GM21360 (cell line): ENCODE measurements at regions not wholly inside any gene's neighbourhood (a gene's known extent, or its start where the extent isn't known, plus 50 kb on each side); places are given as distances from the start of the nearest gene placed in this dataset.

ENCODE experiments used
- ATAC-seq: cut with Tn5 transposase; IDR thresholded peaks from one replicate; pipeline ENCODE4 v1.9.1; 2021; ENCODE audit warnings: mild to moderate bottlenecking, moderate library complexity; ENCODE audit not compliant: unreplicated experiment

DNA sequence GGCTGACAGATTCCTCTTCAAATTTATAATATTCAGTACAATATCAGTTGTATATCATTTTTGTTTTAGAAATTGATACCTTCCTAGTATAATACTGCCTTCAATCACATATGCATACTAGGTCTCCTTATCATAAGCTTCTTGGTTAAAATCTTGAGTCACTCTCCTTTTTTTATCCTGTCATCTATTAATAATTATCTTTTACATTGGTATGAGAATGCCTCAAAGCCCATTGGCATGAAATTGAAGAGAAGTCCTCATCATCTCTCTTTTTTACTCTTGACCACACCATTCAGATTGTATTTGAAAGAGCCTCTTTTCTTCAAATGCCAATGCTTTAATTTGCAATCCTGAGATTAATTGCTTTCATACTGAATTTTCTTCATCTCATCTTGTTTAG, 810.3 kb downstream of the BRINP1 start:
- no peak for ATAC-seq

DNA sequence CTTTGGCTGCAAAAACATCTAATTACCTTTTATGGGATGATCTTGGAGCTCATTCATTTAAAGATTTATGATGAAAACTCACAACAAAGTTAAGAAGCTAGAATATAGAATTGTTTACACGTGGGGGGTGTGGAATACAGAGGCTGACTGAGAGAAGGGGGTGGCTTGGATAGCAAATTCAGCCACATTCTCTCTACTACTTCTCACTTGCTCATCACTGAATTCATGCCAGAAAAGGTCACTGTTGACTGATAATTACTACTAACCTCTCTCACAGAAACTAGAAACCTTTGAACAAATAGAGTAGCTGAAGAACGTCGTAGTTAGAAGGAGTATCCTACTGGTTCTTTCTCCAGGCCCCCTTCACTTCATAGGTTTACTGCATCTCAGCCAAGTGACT, 808.2 kb downstream of the BRINP1 start:
- no peak for ATAC-seq

DNA sequence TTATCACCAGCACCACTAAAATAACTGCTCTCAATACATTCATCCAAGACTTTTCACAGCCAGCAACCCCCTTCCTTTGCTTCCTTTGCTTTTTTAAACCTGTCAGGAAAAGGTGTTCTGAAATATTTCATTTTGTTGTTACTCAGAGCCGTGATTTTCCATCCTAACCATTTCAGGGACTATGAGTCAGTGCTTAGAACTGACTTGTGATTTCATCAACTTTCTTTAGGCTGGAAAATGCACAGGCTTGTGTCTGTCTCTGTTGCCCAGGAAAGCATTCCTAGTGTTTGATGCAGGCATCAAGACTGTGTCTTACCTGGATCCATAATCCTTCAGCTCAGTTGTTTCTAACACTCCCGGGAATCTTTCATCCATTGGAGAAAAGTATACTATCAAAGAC, 805.6 kb downstream of the BRINP1 start:
- ATAC-seq = no peak

DNA sequence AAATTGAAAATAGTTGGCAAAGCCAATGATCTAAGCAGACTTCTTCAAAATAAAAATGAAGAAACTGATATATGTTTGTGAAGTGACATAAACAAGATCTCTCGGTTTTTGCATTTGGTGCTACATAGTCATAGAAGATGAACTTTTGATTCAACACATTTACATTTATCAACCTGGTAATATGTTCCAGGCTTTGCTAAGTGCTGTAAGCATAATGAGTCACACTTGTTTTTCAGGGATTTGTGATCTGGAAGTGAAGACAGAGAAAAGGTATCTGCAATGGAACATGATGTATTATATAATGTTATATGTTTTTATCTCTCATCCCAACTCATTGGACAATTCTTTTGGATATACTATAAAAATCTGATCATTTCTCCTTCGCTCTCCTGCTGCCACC, 801.4 kb downstream of the BRINP1 start:
- no peak for ATAC-seq

DNA sequence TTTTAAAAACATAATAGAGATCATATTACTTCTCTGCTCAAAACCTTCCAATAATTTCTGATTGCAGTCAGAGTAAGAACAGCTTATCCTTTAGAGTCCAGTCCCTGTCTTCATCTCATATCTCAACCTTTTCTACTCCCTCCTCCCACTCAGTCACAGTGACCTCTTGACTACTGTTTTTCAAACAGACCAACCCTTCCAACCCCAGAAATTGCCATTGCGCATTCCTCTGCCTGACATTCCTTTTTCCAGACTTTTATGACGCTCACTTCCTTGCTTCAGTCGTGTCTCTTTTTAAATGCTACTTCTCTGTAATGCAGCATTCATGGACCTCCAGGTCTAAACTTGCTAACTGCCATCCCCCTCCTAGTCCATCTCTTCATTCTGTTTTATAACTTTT, 800.5 kb downstream of the BRINP1 start:
- no peak for ATAC-seq

DNA sequence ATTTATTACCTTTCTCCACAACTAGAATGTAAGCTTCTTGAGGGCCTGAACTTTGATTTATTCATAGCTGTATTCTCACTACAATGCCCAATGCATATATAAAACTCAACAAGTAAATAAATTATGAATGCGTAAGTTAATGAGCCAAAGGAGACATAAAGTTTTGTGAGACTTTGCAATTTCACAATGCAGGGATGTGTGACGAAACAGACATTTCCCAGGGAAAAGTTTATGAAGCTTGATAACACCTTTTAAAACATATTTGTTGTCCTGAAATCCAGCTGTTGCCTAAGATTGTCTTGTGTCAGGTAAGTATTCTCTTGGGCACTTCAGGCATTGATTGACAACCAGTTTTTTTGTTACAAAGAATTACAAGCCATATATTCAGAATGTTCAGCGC, 800.1 kb downstream of the BRINP1 start:
- ATAC-seq = no peak

DNA sequence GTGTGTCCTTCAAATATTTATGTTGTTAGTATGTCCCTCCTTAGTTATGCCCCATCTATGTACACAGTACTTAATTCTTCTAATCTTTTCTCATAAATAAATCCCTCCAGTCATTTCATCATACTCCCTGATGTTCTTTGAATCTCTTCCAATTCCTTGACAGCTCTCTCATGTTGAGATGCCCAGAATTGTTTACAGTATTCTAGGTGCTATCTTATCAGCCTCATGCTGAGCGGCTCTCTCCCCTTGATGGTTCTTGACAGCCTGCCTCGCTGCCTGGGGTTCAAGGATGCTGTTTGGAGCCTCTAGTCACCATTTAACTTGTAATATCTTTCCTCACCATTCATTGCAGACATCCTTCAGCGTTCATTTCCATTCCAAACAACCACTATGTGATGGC, 799.2 kb downstream of the BRINP1 start:
- ATAC-seq = no peak

DNA sequence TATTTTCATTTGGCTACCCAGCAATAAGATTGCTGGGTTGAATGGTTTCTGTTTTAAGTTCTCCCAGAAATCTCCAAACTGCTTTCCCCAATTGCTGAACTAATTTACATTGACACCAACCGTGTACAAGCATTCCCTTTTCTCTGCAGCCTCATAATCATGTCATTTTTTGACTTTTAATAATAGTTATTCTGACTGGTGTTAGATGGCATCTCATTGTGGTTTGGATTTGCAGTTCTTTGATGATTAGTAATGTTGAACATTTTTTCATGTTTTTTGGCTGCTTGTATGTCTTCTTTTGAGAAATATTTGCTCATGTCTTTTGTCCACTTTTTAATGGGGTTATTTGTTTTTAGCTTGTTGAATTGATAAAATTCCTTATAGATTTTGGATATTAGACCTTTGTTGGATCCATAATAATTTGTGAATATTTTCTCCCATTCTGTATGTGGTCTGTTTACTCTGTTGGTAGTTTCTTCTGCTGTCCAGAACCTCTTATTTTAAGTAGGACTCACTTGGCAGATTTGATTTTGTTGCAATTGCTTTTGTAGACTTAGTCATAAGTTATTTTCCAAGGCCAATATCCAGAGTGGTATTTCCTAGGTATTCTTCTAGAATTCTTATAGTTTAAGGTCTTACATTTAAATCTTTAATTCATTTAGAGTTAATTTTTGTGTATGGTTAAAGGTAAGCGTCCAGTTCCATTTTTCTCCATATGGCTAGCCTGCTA, 793.7 kb downstream of the BRINP1 start:
- no peak for ATAC-seq

DNA sequence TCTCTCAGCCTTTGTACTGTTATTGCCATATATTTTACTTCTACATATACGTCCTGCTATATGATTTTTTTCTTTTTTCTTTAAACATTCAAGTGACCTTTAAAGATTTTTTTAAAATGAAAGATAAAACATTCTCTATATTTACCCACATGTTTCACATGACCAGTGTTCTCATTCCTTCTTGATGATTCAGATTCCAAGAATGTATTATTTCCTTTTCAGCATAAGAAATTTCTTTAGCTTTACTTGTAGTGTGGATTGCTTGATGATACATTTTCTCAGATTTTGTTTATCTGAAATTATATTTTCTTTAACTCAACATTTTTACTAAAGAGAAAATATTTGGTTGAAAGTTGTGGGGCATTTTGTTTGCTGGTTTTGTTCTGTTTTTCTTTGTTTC, 792.1 kb downstream of the BRINP1 start:
- ATAC-seq = no peak

DNA sequence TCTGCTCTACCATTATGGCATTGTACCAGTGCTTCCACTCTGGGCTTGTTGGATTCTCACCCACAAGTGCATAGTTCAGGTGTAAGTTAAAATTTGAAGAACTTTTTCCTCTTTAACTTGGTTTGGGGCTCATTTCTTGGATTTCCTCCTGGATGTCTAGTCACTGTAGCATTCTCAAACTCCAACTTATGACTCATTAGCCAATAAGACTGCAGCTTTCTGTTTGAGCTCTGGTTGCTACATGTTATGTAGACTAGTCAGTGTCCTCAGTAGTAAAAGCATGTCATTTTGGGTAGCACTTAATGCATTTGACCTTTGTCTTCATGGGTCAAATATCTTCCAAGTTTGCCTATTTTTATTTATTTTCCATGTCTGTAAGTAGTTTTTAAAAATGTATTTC, 790.8 kb downstream of the BRINP1 start:
- no peak for ATAC-seq

DNA sequence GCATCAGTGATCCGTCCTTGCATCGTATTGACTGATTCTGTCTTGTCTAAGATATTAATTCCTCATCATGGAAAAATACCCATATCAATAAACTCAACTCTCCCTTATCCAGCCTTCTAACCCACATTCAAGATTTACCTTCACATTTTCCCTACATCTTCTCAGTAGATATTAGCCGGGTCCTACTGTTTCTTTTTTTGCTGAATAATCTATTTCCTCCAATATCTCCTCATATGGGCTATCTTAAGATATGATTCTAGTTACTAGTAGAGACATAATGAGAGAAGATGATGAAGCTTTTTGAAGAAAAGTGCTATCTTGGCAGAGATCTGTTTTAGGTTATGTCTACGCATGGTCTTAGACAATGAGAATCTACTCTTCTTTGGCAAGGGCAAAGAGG, 785.8 kb downstream of the BRINP1 start:
- no peak for ATAC-seq

DNA sequence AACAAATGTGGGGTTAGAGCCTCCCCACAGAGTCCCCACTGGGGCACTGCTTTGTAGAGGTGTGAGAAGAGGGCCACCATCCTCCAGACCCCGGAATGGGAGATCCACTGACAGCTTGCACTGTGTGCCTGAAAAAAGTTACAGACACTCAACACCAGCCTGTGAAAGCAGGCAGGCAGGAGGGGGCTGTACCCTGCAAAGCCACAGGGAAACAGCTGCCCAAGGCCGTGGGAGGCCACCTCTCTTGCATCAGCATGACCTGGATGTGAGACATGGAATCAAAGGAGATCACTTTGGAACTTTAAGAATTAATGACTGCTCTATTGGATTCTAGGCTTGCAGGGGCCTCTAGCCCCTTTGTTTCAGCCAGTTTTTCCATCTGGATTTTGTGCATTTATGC, 782.3 kb downstream of the BRINP1 start:
- ATAC-seq = no peak

DNA sequence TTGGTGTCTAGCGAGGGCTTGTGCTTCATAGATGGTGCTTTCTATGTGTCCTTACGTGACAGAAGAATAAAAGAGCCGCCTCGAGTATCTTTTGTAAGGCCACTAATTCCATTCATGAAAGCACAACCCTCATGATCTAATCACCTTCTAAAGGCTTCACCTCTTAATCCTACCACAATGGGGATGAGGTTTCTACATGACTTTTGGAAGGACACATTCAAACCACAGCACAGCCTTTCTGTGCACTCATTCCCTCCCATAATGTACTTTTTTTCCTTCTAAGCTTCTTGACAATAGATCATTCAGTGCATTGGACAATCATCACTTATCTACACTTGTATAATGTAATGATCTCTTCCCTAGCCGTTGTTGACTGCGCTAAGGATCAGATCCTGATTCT, 774.8 kb downstream of the BRINP1 start:
- ATAC-seq = no peak

DNA sequence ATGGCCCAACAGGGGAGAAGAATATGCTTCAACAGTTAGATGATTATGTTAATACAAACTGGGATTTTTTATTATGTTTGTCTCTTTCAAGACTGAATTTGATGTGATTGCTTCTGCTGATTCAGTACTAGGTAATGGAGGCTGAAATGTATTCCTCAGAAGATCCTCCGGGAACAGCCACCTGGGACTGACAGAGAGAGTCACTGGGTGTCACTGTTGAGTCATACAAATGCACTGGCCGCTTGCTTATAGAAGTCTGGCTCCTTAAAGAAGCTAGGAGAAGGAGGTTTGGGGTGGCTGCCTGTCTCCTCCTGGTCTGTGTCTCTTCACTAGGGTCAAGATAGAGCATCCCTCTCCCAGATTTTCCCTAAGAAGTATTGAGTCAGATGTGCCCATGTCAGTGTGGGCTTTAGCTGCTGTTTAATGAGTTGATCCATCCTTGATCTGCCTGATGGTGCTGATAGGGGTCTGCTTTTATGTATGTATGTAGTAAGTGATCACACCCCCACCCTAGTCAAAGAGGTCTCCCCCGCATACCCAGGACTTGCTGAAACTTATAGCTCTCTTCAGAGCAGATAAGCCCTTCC, 773.4 kb downstream of the BRINP1 start:
- no peak for ATAC-seq

DNA sequence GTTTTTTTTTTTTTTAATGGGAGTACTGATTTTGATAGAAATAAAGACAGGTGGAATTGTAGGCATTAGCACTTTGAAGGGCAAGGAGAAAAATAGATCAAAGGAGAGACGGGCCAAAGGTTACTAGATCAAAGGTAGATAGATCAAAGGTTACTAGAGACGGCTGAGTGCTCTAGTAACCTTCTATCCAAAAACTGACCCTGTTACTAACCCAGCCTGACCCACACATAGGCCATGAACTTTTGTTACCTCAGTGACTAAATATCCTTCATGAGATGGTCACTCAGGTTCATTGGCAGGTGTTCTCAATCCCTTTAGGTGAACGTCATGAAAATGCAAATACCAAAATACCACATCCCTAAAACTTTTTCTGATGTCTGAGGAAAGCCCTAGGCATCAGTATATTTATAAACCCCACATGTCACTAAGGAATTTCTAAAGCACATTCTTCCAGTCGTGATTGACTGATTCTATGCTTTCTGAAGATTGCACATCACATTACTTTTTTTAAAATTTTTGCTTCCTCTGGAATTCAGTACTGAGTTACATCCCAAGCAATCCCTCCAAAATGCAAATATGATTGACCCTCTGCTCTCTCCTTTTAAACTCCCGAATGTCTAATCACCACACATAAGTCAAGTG, 772.7 kb downstream of the BRINP1 start:
- ATAC-seq = no peak

DNA sequence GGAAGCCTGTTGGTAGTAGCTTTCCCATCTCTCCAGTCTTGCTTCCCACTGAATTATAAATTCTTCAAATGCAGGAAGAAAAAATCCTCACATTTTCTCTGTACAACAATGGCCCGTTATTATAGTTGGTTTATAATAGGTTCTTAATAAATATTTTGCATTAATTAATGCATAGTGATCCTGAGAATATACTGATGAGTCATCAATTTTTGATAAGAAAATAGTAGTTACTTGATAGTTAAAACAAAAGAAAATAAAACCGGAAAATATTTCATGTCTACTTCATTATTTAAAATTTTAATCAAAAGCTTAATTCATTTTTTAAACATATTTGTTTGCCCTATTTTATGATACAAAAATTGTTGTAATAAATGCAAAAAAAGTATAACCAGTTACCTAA, 762.6 kb downstream of the BRINP1 start:
- no peak for ATAC-seq

DNA sequence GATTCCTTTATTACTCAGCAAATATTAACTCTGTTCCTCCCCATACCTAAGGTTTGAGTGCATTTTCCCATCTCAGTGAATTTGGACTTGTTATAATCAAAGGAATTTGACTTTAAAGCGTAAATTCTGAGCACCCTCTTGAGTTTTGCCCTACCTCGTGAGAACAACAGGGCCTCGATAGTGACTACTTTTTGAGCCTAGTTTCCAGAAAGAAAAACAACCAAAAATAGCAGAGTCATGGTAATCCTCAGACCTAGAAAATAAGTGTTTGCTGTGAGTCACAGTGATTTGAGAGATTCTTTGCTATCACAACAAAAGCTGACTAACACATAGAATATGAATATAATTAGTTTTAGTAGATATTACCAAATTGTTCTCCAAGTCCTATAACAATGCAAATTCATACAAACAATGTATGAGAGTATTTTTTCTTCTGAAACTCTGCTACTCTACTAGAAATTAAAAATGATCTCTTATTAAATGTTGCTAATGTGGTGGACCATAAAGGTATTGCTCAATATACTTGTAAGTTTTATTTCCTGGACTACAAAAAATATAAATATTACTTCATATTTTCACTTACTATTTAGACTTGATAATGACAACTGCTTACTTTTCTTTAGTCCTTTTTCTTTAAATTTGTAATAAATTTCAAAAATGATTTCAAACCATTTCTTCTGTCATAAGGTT, 759.7 kb downstream of the BRINP1 start:
- ATAC-seq = no peak

DNA sequence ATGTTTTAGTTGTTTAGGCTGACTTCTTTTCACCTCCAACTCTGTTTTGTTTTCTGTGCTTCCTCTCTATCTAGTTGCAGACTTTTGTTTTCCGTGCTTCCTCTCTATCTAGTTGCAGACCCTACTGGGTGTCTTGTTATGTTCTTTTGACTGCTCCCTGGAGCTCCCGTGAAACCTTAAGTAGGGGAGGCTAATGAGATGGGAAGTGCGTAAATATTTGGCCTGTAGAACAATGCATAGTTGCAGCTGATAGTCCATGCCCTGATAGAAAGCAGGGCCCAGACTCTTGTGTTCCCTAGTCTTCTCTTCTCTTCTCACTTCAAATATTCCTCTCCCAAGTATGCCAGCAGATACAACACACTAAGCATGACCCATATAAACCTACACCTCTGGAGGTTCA, 757.0 kb downstream of the BRINP1 start:
- ATAC-seq = no peak

DNA sequence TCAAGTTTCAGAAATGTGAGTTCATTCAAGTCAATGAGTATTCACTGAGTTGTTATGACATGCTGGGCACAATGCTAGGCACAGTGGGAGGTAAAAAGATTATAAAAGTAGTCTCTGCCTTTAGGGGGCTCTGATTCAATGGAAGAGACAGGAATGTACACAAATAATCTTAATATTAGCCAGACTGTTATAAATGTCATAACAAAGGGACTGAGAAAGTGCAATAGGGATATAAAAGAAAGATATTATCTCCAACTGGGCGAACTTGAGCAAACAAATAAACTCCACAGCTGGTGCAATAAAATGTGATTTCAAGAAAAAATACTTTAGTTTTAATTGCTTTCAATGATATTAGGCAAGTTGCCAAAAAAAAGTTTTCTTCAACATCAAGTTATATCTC, 755.2 kb downstream of the BRINP1 start:
- ATAC-seq = no peak

DNA sequence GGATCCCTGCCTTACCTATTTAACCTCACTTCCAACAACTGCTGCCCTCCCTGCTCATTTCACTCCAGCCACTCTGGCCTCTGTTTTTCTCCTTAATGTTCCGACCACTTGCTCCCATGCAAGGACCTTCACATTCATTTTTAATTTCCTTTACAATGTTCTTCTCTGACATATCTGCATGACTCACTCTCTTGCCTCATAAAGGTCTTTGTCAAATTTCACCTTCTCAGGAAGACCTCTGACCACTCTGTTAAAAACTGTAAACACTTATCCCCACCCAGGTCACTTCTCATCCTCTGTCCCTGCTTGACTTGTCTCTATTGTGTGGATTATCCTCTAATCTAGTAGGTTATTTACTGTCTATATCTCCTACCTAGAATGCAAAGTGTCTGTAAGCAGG, 751.2 kb downstream of the BRINP1 start:
- ATAC-seq = no peak

DNA sequence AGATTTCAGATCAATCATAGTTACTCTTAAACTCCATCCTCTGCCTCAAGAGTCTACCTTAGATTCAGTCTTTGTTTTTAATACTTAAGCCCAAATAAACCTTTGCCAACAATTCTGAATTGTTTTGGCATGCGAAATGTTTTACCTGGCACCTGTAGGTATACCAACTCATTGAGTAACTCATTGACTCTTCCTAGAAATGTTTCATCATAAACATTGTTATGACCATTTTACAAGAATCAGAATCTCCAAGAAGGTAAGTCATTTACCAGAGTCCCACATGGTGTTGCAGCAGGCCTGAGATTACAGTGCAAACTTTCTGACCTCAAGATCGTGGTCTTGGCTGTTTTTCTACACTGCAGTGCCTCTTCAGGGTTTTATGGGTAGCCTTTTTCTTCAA, 750.4 kb downstream of the BRINP1 start:
- no peak for ATAC-seq

DNA sequence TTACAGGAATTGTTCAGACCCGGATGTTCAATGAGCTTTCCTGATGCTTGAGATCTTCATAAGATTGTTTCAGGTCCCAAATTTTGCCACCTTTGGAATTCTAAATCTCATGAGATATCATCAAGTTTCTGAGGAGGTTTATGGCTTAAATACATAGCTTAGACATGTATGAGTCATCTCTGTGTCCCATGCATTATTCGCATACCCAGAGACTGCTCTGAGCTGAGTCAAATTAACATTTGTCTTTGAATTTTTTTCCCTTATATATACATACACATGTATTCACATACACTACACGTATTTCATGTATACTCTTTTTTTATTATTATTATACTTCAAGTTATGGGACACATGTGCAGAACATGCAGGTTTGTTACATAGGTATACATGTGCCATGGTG, 744.6 kb downstream of the BRINP1 start:
- no peak for ATAC-seq
